AG09319 (cell line): ENCODE measurements at regions not wholly inside any gene's neighbourhood (a gene's known extent, or its start where the extent isn't known, plus 50 kb on each side); places are given as distances from the start of the nearest gene placed in this dataset.

Source experiments
- DNase-seq: peaks from one replicate; pipeline ENCODE4 v3.0.0-alpha.2; 2010; ENCODE audit warnings: low read depth; ENCODE audit errors: extremely low read depth
- CTCF ChIP-seq: IDR thresholded peaks from 2 replicates; pipeline ENCODE4 v1.5.1; 2011; ENCODE audit warnings: low read depth, mild to moderate bottlenecking, inconsistent platforms, low read length, moderate library complexity

GRCh38 chr3:42028474-42028873 lies 62.7 kb upstream of the TRAK1 start:
- DNase-seq, result no peak
- no peak for TF ChIP-seq CTCF

GRCh38 chr3:42027571-42027970 lies 63.6 kb upstream of the TRAK1 start:
- no peak for TF ChIP-seq CTCF
- DNase-seq, result no peak

- no peak for TF ChIP-seq CTCF
- peak; percentile 87 for DNase-seq
These were observed 63.7 kb upstream of the ULK4 start for GRCh38 chr3:42025370-42026138.

- no peak for DNase-seq
- no peak for TF ChIP-seq CTCF
These were observed 62.9 kb upstream of the ULK4 start for GRCh38 chr3:42024591-42025351.

- no peak for TF ChIP-seq CTCF
- no peak for DNase-seq
These were observed 61.5 kb upstream of the ULK4 start for GRCh38 chr3:42023380-42023779.

- no peak for DNase-seq
- no peak for TF ChIP-seq CTCF
These were observed 60.5 kb upstream of the ULK4 start for GRCh38 chr3:42022355-42022754.

- TF ChIP-seq CTCF, result no peak
These were observed 58.9 kb upstream of the ULK4 start for GRCh38 chr3:42020684-42021307.

More at GRCh38 chr3:42020684-42021307, 58.9 kb upstream of the ULK4 start:
- no peak for DNase-seq
